Keratinocyte (primary cell): ENCODE measurements at regions not wholly inside any gene's neighbourhood (a gene's known extent, or its start where the extent isn't known, plus 50 kb on each side); places are given as distances from the start of the nearest gene placed in this dataset.

Experiments
- EZH2 ChIP-seq: IDR thresholded peaks from one replicate; pipeline ENCODE4 v1.6.1; 2012; ENCODE audit warnings: inconsistent platforms, mild to moderate bottlenecking, low read length, moderate library complexity
- TF ChIP-seq, protein P1 (sequence below), 3 experiments: IDR thresholded peaks in 1 of 3; conservative IDR thresholded peaks in 1 of 3; optimal IDR thresholded peaks in 1 of 3; 2 replicates in 2 of 3; 3 replicates in 1 of 3; pipeline versions ENCODE3 to v1.5.1; 2011; ENCODE audit warnings: low read length in 3 of 3, mild to moderate bottlenecking in 3 of 3, moderate library complexity in 2 of 3, control low read depth in 1 of 3, inconsistent platforms in 1 of 3; ENCODE audit not compliant: insufficient read depth in 2 of 3; ENCODE audit errors: extremely low read depth in 1 of 3

GRCh38 chr14:101402936-101403660 is 158.2 kb upstream of the DIO3 start:
- TF ChIP-seq, protein P1, sequence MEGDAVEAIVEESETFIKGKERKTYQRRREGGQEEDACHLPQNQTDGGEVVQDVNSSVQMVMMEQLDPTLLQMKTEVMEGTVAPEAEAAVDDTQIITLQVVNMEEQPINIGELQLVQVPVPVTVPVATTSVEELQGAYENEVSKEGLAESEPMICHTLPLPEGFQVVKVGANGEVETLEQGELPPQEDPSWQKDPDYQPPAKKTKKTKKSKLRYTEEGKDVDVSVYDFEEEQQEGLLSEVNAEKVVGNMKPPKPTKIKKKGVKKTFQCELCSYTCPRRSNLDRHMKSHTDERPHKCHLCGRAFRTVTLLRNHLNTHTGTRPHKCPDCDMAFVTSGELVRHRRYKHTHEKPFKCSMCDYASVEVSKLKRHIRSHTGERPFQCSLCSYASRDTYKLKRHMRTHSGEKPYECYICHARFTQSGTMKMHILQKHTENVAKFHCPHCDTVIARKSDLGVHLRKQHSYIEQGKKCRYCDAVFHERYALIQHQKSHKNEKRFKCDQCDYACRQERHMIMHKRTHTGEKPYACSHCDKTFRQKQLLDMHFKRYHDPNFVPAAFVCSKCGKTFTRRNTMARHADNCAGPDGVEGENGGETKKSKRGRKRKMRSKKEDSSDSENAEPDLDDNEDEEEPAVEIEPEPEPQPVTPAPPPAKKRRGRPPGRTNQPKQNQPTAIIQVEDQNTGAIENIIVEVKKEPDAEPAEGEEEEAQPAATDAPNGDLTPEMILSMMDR (optimal IDR thresholded peaks at IDR 0.05 in 1 of 3, IDR thresholded peaks at IDR 0.05 in 1 of 3, conservative IDR thresholded peaks at IDR 0.05 in 1 of 3; ENCODE audit: extremely low read depth in 1 of 3, insufficient read depth in 2 of 3, low read length in 3 of 3), result no peak
- TF ChIP-seq EZH2, result no peak
